Activated T-helper 1 cell treated with Interleukin-2 at 50 U/mL for 16 hours (primary cell): ENCODE measurements at regions not wholly inside any gene's neighbourhood (a gene's known extent, or its start where the extent isn't known, plus 50 kb on each side); places are given as distances from the start of the nearest gene placed in this dataset.

Experiments
- DNase-seq: peaks from one replicate; pipeline ENCODE4 v3.0.0-alpha.2; 2020; ENCODE audit warnings: low read depth

DNA sequence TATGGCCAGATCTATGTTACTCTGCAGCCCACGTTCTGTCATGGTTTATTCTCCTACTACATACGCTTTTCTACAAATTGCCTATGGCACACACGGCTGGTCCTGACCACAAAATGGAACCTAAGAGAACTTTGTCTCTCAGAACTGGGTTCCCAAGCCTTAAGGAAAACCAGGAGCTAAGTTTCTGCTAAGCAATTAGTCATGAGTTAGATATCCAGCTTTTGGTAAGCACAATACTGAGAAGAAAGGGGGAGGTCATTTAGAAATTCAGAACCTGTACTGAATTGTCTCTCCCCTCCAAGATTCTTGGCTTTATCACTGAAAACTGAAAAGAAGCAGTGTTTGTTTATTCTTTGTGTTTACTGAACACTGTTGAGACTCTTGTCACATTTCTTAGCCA, 283.5 kb upstream of the TANK start:
- no peak for DNase-seq

DNA sequence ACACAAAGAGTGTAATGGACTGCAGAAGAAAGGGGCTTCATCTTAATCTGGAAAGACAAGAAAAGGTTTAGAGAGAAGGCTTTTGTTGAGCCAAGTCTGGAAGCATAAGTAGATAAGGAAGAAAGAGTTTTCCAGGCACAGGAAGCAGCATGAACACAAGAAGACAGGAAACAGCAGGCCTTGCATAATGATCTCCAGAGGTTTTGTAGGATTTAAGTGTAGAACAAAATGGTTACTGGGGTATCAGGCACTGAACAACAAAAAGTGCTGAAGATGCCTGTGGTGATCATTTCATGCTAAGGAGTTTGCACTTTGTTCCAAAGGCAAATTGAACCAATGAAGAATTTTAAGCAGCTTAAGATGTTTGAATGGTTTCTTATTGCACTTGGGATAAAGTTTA, 281.6 kb upstream of the TANK start:
- DNase-seq = no peak

DNA sequence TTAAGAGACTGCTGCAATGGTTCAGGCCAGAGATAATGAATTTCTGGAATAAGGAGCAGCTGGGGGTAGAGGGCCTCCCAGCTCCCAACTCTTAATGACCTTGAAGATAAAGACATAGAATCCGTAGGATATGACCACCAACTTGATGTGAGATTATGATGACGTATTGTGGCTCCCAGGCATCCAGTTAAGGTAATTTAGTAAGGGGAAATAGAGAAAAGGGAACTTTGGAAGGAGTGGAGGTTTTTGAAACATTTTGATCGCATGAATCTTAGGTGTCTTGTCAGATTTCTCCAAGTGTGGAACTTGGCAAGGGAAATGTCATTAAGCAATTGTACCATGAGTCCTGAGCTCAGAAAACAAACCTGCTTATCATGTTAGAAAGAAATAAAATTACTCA, 277.3 kb upstream of the TANK start:
- DNase-seq = no peak

DNA sequence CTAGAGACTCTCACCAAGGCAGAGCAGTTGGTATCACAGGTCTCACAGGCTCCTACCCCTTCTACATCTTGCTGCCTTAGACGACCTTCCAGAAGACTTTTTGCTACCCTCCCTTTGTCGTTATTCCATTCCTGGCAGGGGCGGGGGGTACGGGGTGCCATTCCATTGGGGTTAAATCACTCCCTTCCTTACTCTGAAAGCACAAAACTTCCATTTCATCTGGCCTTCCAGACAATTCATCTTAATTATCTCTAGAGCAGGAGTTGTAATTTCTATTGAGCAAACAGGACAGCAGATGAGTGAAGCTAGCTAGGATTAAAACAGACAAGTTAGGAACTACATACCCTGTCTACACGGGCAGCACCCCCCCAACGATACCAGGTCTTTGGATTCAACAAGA, 276.2 kb upstream of the TANK start:
- DNase-seq = no peak

DNA sequence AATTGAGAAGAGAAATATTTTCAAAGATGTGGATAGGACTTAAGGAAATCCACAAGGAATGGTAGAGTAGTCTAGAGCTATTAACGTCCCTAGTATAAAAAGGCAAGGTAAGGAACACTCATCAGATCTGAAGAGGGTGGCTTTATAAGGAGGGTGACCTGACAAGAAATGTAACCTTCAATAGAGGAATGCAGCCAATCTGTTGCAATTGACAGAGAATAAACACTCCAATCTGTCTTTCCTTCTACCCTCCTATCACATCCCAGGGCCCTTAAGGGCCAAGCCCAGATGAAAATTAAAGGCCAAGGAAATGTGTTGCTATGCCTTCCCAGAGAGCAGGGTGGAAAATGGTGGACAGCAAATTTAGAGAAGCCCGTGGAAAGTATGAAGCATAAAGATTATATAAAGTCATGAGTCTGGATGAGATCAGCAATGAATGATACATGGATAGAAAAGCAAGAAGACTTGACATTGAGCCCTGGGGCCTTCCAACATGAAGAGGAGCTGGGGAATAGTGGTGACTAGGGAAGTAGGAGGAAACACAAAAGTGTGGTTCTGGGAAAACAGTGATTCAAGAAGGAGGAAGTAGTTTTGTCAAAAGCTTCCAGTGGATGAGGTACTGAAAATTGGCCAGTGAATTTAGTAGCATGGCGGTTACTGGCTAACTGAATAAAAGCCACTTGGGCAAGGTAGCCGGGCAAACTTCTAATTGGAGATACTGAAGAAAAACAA, 270.6 kb upstream of the TANK start:
- DNase-seq = no peak

DNA sequence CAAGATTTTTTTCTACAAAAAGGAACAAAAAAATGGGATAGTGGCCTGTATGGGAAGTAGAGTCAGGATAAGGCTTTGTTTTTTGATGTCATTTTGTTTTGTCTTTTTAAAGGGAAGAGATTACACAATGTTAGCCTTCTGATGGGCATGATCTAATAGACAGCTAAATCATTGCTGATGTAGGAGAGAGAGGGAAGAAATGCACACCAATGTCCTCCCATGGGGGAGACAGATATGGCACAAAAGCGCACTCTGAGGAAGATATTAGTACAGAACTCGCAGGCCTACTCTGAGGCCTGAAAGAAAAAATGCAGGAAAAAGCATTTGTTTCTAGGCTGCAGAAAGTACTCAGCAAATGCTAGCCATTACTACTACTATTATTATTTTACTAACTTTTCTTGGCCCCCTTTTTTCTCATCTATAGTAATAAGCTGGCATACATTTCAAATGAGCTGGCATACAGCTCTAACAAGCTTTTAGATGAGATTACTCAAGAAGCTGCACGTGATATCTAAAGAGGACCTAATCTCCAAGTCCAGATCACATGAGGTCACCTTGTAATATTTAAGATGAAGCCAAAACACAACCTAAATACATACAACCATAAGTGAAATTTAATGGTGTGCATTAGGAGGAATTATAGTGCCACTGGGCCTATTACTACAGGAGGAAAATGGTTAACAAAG, 269.4 kb upstream of the TANK start:
- DNase-seq = no peak

DNA sequence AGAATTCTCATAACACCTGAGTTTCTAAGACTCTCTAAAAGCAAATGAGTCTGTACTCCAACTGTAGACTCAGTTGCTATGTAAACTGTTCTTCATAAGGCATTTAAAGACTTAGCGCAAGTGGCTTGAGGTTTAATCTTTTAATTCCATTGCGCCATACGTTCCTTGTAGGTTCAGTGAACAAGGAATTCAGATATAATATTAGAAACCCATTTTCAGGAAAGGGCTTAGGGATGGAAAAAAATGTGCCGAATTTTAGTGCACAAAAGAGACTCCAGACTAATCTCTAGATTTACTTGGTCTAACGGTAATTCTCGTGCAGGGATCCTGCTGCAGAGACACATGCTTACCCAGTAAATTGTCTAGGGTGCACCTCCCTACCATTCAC, 268.9 kb upstream of the TANK start:
- DNase-seq = no peak

DNA sequence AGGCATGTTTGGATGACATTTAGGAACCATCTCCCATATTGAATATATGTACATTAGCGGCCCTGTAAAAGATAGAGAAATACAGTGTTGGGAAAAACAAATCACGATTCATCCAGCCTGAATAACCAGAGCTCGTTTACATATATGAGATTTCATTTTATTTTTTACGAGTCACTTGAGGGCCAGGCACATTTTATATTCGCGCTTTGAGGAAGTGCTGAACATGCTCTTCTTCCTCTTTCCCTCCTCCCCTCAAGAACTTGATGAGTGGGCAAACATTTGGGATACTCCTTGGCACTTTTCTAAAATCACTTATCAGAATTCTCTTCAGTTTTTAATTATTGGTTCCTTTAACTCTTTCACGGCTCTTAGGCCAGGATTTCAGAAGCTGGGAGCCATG, 268.0 kb upstream of the TANK start:
- no peak for DNase-seq

DNA sequence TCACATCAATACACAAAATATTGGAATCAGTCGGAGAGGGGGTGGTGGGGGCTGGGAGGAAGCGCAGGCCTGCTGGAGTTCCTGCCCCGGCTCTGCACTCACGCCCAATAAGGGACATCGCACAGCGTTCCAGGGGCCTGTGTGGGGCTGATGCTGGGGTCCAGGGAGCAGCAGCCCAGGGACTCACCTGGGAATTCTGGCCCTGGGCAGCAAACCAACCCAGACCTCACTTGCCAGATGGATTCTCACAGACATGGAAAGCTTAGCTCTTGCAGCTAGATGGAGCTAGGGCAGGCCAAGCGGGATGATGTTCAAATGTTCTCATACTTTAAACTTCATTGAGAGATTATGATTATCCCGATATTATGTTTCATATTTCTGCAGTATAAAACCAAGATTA, 266.6 kb upstream of the TANK start:
- no peak for DNase-seq

DNA sequence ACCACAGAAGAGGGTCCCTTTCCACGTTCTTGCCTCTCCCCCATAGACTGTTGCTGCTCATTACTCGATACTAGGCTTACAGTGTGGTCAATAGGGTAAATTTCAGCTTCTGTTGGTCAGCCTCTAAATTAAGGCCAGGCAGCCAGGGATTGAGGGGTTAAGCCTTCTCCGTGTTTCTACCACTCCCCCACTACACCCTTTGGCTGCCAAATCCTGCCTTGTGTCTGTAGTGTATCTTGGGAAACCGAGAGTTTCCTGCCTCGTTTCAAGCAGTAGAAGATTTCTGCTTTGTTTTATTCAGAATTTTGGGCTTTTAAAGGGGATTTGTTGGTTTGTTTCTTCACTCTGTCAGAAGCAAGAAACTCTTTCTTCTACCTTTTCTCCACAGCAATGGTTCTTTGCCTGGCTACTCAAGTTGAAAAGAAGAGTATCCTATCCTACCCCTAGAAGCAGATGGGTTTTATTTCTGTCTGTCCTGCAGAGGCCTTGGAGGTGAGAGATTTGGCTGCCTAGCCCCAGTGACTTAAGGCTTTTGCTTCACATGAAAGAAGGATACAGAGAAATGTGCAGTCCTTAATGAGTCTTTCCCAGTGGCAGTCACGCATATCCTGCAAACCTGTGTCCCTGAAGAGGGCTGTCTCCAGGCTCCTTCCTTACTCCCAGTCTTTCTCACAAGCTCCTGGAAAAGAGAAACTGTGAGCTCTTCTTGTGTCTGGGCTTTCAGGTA, 261.5 kb upstream of the TANK start:
- no peak for DNase-seq

DNA sequence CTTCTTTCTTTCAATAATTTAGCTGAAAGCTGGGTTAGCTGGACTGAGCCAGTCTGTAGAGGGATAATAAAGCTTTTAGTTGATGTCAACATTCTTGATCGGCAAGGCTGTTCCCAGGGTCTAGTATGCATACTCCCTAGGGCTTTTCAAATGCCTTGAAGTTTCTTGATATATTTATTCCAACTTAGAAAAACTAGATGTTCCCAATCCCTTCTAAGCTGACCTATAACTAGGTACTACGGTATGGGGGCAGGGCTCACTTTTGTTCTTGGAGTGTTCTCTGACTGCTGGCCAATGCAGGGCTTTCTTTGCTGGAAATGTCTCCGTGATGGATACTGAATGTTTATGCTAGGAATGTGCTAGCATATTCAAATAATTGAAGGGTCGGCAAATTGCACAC, 258.6 kb upstream of the TANK start:
- DNase-seq = no peak

DNA sequence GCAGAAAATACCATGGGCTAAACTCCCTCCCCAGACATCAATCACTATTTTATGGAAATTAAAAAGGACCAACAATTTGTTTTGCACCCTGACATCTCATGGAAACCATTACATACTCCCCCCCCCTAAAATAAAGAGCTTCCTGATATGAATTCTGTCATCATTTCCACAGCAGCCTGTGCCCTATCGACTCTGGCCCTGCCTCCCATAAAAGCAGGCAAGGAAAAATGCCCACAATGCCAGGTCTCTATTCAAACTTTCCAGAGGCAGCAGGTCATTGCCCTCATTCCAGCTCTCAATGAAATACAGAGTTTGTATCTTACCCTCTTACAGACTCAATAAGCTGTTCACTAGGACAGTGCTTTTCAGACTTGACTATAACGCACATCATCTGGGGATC, 254.4 kb upstream of the TANK start:
- no peak for DNase-seq

DNA sequence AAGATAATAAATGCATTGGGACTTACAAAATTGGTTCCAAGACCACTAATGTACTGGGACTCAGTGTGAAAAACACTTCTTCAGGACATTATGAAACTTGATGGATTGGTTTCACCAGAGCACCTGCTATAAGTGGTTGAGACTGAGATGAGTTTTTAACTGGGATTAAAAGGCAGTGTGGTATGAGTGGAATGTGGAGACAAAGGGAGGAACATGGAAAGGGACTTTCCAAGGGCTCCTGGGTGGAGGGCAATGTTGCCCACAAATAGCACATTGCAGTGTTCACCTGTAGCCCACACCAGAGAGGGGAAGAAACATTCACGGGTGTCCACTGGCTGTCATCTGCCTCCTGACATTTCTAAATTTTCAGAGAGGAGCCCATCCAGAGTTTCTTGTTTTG, 253.3 kb upstream of the TANK start:
- DNase-seq = no peak

DNA sequence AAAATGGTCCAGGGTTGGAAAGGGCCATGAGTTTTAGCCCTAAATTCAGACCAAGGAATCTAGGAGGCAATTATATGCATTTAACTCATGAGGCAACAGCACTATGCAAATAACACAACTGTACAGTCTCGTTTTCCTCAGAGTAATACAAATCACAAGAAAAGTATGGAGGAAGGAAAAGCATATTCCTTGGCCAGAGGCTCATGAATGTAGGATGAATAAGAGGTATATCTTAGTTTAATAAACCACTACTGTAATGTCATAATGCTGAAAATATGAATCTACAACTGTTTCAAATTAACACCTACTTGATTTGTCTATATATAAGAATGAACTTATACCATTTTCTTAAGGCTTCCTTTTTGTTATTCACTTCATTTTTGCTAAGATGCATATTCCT, 252.5 kb upstream of the TANK start:
- no peak for DNase-seq

DNA sequence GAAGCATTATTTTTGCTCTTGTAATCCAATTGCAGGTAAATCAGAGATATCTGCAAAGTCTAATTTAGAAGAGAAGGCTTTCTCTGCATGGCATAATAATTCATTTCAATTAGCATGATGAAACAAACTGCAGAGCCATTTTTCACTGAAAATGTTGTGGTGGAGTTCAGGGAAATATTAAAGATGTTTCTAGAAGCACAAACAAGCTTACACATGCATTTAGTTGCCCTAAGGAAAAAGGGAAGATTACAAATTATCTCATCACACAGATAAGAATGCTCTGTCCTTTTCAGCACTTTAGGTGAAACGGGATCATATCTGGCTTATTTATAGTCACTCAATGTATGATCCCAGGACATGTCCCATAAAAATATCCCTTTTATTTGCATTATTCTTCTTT, 252.1 kb upstream of the TANK start:
- no peak for DNase-seq

DNA sequence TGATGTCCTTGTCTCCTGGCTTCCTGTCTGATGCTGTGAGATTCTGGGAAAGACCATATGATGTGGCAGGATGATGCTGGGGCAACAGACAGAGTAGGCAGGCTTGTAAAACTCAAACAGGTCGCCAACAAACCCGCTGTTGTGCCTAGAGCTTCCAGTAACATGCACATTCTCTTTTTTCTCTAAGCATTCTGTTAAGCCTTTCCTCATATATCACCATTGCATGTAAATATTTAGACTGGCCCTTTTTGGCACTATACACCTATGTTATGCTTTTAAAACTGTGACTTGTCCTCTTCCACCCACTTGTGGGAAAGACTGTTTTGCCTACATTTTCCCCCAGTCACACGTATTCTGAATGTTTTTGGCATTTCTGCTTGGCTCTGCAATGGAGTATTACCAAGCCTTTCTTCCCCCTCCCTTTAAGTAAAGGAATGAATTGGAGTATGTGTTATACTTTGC, 250.4 kb upstream of the TANK start:
- DNase-seq = no peak

DNA sequence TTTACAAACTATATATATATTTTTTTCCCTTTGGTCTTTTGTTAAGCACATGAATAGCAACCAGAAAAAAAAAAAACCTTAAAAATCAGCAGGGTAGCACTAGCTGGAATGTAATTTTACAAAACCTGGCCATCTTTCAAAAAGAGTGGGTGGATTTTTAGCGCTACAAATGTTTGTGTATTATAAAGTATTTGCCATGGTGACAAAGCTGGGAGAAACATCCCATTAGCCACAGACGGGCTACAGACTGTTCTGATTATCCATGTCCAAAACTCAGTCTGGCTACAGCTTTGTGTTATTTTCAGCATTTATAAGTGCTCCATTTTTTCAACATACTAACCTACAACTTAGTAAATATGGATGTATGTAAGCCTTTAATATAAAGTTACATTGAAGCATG, 249.5 kb upstream of the TANK start:
- DNase-seq = no peak

DNA sequence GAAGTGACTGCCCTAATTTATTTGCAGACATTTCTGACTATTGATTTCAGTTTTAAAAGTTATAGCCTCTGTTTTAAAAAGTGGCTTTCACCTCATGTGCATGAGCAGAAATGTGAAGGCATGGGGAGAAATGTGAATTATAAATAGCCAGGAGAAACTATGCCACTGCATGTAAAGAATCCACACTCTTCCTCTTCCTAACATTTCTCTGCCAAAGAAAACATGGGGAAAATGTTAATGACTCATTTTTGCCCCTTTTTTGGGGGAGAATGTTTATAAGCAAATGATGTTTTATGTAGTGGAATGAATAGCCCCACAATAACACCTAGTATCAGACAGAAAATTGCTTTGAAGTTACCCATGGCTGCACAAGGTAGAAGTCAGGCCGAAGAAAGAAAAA, 249.0 kb upstream of the TANK start:
- DNase-seq = no peak

DNA sequence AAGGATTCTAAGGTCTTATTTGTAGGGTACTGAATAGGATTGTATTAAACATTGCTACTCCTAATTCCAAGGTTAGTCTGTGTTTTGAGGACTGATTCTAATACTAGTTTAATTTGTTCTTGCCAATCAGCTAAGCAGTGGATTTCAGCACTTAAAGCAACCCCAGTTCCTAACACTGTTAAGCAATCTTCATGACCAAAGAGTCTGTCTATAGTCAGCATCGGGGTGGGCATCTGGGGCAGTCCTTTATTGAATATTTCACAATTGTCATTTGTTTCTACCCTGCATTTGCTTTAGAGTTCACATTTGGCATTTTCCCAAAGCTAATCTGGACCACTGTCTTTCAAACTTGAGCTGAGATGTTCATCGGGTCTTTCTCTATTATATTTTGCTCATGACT, 248.0 kb upstream of the TANK start:
- no peak for DNase-seq

DNA sequence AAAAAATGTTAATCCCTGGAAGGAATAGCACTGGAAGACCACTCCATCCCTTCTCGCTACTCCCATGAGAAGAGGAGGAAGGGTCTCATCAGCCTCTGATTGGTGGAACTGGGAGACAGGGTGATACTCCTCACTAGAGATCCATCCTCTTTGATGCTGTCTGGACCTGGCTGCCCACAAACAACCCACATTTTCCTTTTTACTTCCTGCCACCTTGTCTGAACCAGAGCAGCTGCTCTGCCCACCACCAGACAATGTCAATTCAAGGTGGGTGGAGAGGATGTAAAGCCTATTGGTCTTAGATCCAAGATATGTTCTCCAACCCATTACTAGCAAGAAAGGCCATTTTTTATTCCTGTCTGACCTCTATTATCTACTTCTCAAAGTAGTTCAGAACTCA, 246.9 kb upstream of the TANK start:
- DNase-seq = no peak

DNA sequence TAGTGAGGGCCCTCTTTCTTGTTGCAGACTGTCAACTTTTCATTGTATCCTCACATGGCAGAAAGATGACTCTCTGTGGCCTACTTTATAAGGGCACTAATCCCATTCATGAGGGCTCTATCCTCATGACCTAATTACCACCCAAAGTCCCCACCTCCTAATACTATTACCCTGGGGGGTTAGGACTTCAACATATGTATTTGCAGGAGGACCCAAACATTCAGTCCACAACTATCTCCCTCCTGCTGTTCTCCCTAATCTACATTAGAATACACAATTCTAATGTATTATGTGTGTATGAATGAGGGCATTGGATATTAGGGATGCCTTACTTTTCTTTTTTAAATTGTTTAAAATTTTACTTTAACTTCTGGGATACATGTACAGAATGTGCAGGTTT, 246.0 kb upstream of the TANK start:
- DNase-seq = no peak

DNA sequence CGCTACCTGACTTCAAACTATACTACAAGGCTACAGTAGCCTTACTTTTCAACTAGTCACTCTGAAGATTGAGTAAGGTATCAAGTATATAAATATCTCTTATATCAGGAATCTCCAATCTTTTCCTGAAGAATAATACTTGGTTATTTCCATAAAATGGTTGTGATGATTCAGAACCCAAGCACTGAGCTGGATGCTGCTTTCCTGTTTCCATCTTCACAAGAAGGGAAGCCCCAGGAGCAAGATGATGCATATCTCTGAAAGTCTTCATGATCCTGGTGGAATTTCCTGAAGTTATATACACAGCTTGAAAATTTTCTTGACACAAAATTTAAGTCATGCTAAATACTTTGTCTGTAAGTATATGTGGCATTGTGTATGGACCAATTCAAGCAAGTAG, 243.9 kb upstream of the TANK start:
- DNase-seq = no peak

DNA sequence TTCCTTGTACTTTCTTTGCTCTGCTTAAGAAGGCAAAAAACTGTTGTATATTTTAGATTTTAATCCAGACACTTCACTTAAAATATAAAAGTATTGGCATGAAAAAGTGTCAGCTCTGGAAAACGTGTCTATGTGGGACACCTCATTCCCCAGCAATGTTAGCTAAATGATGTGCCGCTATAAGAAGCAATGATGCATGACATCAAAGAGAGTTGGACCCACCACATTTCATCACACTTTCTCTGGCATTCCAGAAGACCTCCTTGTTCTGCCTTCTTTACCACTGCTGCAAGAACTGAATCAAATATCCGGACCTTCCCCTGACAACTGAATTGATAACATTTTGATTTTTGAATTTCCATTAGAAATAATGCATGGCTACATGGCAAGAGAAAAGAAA, 242.4 kb upstream of the TANK start:
- DNase-seq = no peak
